ENCODE measurements at regions not wholly inside any gene's neighbourhood (a gene's known extent, or its start where the extent isn't known, plus 50 kb on each side); places are given as distances from the start of the nearest gene placed in this dataset.

DNA sequence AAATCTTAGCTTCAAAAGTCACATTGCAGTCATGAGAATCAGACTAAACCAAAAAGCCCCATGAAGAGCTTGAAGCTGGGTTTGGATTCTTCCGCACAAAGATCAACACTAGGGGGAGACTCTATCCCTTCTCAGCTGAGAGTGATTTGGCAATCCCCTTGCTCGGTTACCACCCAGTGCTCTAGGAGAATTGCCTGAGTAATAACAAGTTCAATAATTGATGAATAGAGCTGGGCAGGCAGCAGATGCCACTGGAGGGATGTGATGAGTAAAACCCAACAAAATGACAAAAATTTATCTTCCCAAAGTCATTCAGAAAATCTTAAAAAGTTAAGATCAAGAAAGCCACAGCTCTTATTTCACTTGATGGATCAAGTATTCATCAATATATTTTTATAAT is 185.6 kb upstream of the ARID2 start:
- Histone ChIP-seq H3K27me3 (no peaks in the 10 kb centered on the region), H3K4me1 (no peaks in the 10 kb centered on the region), H3K4me3 (no peak overlapping the region), H3K9me3 (no peaks in the 10 kb centered on the region), H3K27ac (no peak overlapping the region), H3K9ac (ENCODE audit: low read depth in 2 of 2, low read length in 2 of 2) (no peak overlapping the region), H3K36me3 (no peaks in the 10 kb centered on the region)
- peak; percentile 56 for DNase-seq
- TF ChIP-seq CTCF (IDR thresholded peaks at IDR 0.05), result peak; percentile 63
- intact Hi-C loops (cut with DNase I), result loop anchor here (10.0 kb wide), 1 partner anchor 201 kb away; no protein-coding TSS in a partner anchor

GRCh38 chr12:45546545-45546944 is 183.0 kb upstream of the ARID2 start:
- H3K36me3 ChIP-seq, result no peaks in the 10 kb centered on the region
- intact Hi-C loops (cut with DNase I), result loop anchor here (10.0 kb wide), 1 partner anchor 198 kb away; no protein-coding TSS in a partner anchor
- no peak for TF ChIP-seq CTCF (IDR thresholded peaks at IDR 0.05)
- no peak overlapping the region for H3K27ac ChIP-seq
- DNase-seq, result no peak
- no peak overlapping the region for H3K4me3 ChIP-seq
- no peaks in the 10 kb centered on the region for H3K27me3 ChIP-seq
- no peak overlapping the region for H3K9ac ChIP-seq (ENCODE audit: low read depth in 2 of 2, low read length in 2 of 2)
- H3K9me3 ChIP-seq, result no peaks in the 10 kb centered on the region
- H3K4me1 ChIP-seq, result no peaks in the 10 kb centered on the region

DNA sequence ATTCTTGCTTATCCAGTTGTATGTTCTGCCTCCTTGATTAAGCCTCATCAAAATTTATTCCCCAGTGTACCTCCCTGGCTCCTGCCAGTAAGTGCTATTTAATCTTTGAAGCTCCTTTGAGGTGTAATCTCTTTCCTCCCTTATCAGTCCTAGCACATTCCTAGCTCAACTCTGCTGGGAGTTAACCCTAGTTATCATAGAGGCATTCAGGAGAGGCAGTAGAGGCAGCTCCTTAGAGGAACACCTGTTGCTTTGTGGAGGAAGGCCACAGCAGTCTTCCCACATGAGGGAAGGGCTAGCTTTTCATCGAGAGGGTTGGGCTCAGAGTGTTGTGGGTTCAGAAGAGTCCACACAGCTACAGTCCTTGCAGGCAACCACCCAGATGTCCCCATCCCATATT is 182.4 kb upstream of the ARID2 start:
- Histone ChIP-seq H3K4me1 (no peaks in the 10 kb centered on the region), H3K27me3 (no peaks in the 10 kb centered on the region), H3K36me3 (no peaks in the 10 kb centered on the region), H3K27ac (no peak overlapping the region), H3K9me3 (no peaks in the 10 kb centered on the region), H3K9ac (ENCODE audit: low read depth in 2 of 2, low read length in 2 of 2) (no peak overlapping the region), H3K4me3 (no peak overlapping the region)
- no peak for DNase-seq
- intact Hi-C loops (cut with DNase I), result loop anchor here (10.0 kb wide), 1 partner anchor 198 kb away; no protein-coding TSS in a partner anchor
- TF ChIP-seq CTCF (IDR thresholded peaks at IDR 0.05), result no peak

GRCh38 chr12:45547822-45548221 is 181.7 kb upstream of the ARID2 start:
- Histone ChIP-seq H3K27me3 (no peaks in the 10 kb centered on the region), H3K9me3 (no peaks in the 10 kb centered on the region), H3K27ac (no peak overlapping the region), H3K36me3 (no peaks in the 10 kb centered on the region), H3K4me3 (no peak overlapping the region), H3K9ac (ENCODE audit: low read depth in 2 of 2, low read length in 2 of 2) (no peak overlapping the region), H3K4me1 (no peaks in the 10 kb centered on the region)
- no peak for TF ChIP-seq CTCF (IDR thresholded peaks at IDR 0.05)
- DNase-seq, result no peak
- intact Hi-C loops (cut with DNase I), result loop anchor here (10.0 kb wide), 1 partner anchor 197 kb away; no protein-coding TSS in a partner anchor

GRCh38 chr12:45548426-45548825 is 181.1 kb upstream of the ARID2 start:
- TF ChIP-seq CTCF (IDR thresholded peaks at IDR 0.05), result no peak
- no peak for DNase-seq
- no peak overlapping the region for H3K4me3 ChIP-seq
- no peaks in the 10 kb centered on the region for H3K4me1 ChIP-seq
- no peak overlapping the region for H3K27ac ChIP-seq
- H3K9me3 ChIP-seq, result no peaks in the 10 kb centered on the region
- no peak overlapping the region for H3K9ac ChIP-seq (ENCODE audit: low read depth in 2 of 2, low read length in 2 of 2)
- no peaks in the 10 kb centered on the region for H3K36me3 ChIP-seq
- no peaks in the 10 kb centered on the region for H3K27me3 ChIP-seq
- intact Hi-C loops (cut with DNase I), result loop anchor here (10.0 kb wide), 1 partner anchor 196 kb away; no protein-coding TSS in a partner anchor
